NT2/D1 (cell line): ENCODE measurements at regions not wholly inside any gene's neighbourhood (a gene's known extent, or its start where the extent isn't known, plus 50 kb on each side); places are given as distances from the start of the nearest gene placed in this dataset.

Experiments
- SUZ12 ChIP-seq: IDR thresholded peaks from 2 replicates; pipeline ENCODE4 v1.6.1; 2011; ENCODE audit not compliant: insufficient read length, insufficient read depth; ENCODE audit errors: extremely low read depth
- YY1 ChIP-seq: IDR thresholded peaks from 2 replicates; pipeline ENCODE4 v1.6.1; 2011; ENCODE audit not compliant: insufficient read length, insufficient read depth
- ZNF274 ChIP-seq: IDR thresholded peaks from 2 replicates; pipeline ENCODE4 v1.6.1; 2011; ENCODE audit warnings: mild to moderate bottlenecking, low read depth, low read length

DNA sequence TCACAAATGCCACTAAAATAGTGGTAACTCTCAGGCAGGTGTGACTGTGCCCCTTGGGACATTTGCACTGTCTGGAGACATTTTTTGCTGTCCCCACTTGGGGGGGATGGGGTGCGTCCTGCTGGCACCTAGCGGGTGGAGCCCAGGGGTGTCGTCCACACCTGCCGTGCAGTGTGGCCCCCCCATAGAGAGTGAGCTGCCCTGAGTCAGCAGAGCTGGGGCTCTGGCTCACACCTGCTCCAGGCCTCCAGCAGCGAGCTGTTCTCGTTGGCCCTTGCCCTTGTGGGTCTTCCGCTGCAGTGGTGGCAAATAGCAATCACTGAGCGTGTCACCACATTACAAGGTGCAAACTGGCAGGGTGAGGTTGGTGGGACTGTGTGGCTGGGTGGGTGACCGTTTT, 64.6 kb downstream of the CLDN34 start:
- TF ChIP-seq ZNF274 (no peak), YY1 (no peak), SUZ12 (no peak)
